ENCODE measurements at regions not wholly inside any gene's neighbourhood (a gene's known extent, or its start where the extent isn't known, plus 50 kb on each side); places are given as distances from the start of the nearest gene placed in this dataset.

GRCh38 chr17:56026915-56027314 is 126.4 kb upstream of the ANKFN1 start:
- Mint-ChIP-seq H3K4me3 (ENCODE audit: unreplicated experiment) (no peak overlapping the region), H3K36me3 (ENCODE audit: low read depth, unreplicated experiment) (no peaks in the 10 kb centered on the region), H3K27ac (ENCODE audit: unreplicated experiment) (no peak overlapping the region), H3K27me3 (ENCODE audit: unreplicated experiment) (no peaks in the 10 kb centered on the region), H3K4me1 (ENCODE audit: unreplicated experiment) (no peaks in the 10 kb centered on the region), H3K9me3 (ENCODE audit: unreplicated experiment) (no peaks in the 10 kb centered on the region)
- TF ChIP-seq CTCF (IDR thresholded peaks at IDR 0.05; ENCODE audit: unreplicated experiment) = no peak
- no peak for DNase-seq (ENCODE audit: low spot score)

- TF ChIP-seq CTCF (IDR thresholded peaks at IDR 0.05; ENCODE audit: unreplicated experiment) = no peak
- Mint-ChIP-seq H3K4me1 (ENCODE audit: unreplicated experiment) (no peaks in the 10 kb centered on the region), H3K27me3 (ENCODE audit: unreplicated experiment) (no peaks in the 10 kb centered on the region), H3K4me3 (ENCODE audit: unreplicated experiment) (no peak overlapping the region), H3K27ac (ENCODE audit: unreplicated experiment) (no peak overlapping the region), H3K36me3 (ENCODE audit: low read depth, unreplicated experiment) (no peaks in the 10 kb centered on the region), H3K9me3 (ENCODE audit: unreplicated experiment) (no peaks in the 10 kb centered on the region)
- DNase-seq (ENCODE audit: low spot score) = no peak
These were observed 124.4 kb upstream of the ANKFN1 start for GRCh38 chr17:56028837-56029236.

GRCh38 chr17:56030009-56030624 is 123.2 kb upstream of the ANKFN1 start:
- no peak overlapping the region for H3K4me3 Mint-ChIP-seq (ENCODE audit: unreplicated experiment)
- no peak overlapping the region for H3K27ac Mint-ChIP-seq (ENCODE audit: unreplicated experiment)
- no peak for TF ChIP-seq CTCF (IDR thresholded peaks at IDR 0.05; ENCODE audit: unreplicated experiment)
- no peaks in the 10 kb centered on the region for H3K36me3 Mint-ChIP-seq (ENCODE audit: low read depth, unreplicated experiment)
- no peaks in the 10 kb centered on the region for H3K27me3 Mint-ChIP-seq (ENCODE audit: unreplicated experiment)
- no peaks in the 10 kb centered on the region for H3K9me3 Mint-ChIP-seq (ENCODE audit: unreplicated experiment)
- DNase-seq (ENCODE audit: low spot score) = no peak
- H3K4me1 Mint-ChIP-seq (ENCODE audit: unreplicated experiment) = no peaks in the 10 kb centered on the region

GRCh38 chr17:56031636-56032035 is 121.6 kb upstream of the ANKFN1 start:
- Mint-ChIP-seq H3K27me3 (ENCODE audit: unreplicated experiment) (no peaks in the 10 kb centered on the region), H3K27ac (ENCODE audit: unreplicated experiment) (no peak overlapping the region), H3K4me3 (ENCODE audit: unreplicated experiment) (no peak overlapping the region), H3K4me1 (ENCODE audit: unreplicated experiment) (no peaks in the 10 kb centered on the region), H3K36me3 (ENCODE audit: low read depth, unreplicated experiment) (no peaks in the 10 kb centered on the region), H3K9me3 (ENCODE audit: unreplicated experiment) (no peaks in the 10 kb centered on the region)
- no peak for DNase-seq (ENCODE audit: low spot score)
- no peak for TF ChIP-seq CTCF (IDR thresholded peaks at IDR 0.05; ENCODE audit: unreplicated experiment)

GRCh38 chr17:56034197-56034635 is 119.1 kb upstream of the ANKFN1 start:
- Mint-ChIP-seq H3K27ac (ENCODE audit: unreplicated experiment) (no peak overlapping the region), H3K4me3 (ENCODE audit: unreplicated experiment) (no peak overlapping the region), H3K9me3 (ENCODE audit: unreplicated experiment) (no peaks in the 10 kb centered on the region), H3K36me3 (ENCODE audit: low read depth, unreplicated experiment) (no peaks in the 10 kb centered on the region), H3K4me1 (ENCODE audit: unreplicated experiment) (no peaks in the 10 kb centered on the region), H3K27me3 (ENCODE audit: unreplicated experiment) (peaks cover 3% of the 10 kb centered on the region)
- no peak for DNase-seq (ENCODE audit: low spot score)
- no peak for TF ChIP-seq CTCF (IDR thresholded peaks at IDR 0.05; ENCODE audit: unreplicated experiment)

All from endothelial cell (in vitro differentiated cells).